Upper lobe of left lung (tissue), 6 donors: ENCODE measurements at regions not wholly inside any gene's neighbourhood (a gene's known extent, or its start where the extent isn't known, plus 50 kb on each side); places are given as distances from the start of the nearest gene placed in this dataset.

ENCODE experiments used
- ATAC-seq, 2 donors: fragments of 200-7000 bp; cut with Tn5 transposase; one replicate each; pipeline ENCODE4 v1.9.1; 2022; ENCODE audit warnings: mild to moderate bottlenecking in 2 of 2, moderate library complexity in 2 of 2; ENCODE audit not compliant: low FRiP score in 2 of 2
- DNase-seq, 2 donors: peaks; one replicate each; pipeline ENCODE4 v3.0.0-alpha.2; 2019 to 2020
- H3K27ac ChIP-seq, 4 donors: fragments of 200-600 bp; sonication (generic); one replicate each; pipeline ENCODE4 v1.5.1; 2016 to 2019
- H3K27me3 ChIP-seq, 4 donors: fragments of 200-600 bp; sonication (generic); one replicate each; pipeline ENCODE4 v1.5.1; 2017 to 2019
- H3K36me3 ChIP-seq, 4 donors: fragments of 200-600 bp; sonication (generic); one replicate each; pipeline ENCODE4 v1.5.1; 2016 to 2019
- H3K4me1 ChIP-seq, 4 donors: fragments of 200-600 bp; sonication (generic); one replicate each; pipeline ENCODE4 v1.5.1; 2018 to 2019
- H3K4me3 ChIP-seq, 4 donors: fragments of 200-600 bp; sonication (generic); one replicate each; pipeline ENCODE4 v1.5.1; 2017 to 2019; ENCODE audit warnings: mild to moderate bottlenecking in 2 of 4, moderate library complexity in 1 of 4
- H3K9me3 ChIP-seq, 4 donors: fragments of 200-600 bp; sonication (generic); one replicate each; pipeline ENCODE4 v1.5.1; 2018 to 2019
- EP300 ChIP-seq, 4 donors: sonication (generic); formaldehyde crosslinking; IDR thresholded peaks; one replicate each; pipeline ENCODE4 v1.5.1; 2017; ENCODE audit warnings: antibody characterized with exemption in 4 of 4, control low read depth in 2 of 4
- POLR2A ChIP-seq, 4 donors: fragments of 450-650 bp; IDR thresholded peaks; one replicate each; pipeline ENCODE4 v1.5.1; 2016 to 2017; ENCODE audit warnings: antibody characterized with exemption in 4 of 4, mild to moderate bottlenecking in 2 of 4
- POLR2AphosphoS5 ChIP-seq, 2 donors: sonication (generic); formaldehyde crosslinking; IDR thresholded peaks; one replicate each; pipeline ENCODE4 v1.5.1; 2017; ENCODE audit warnings: antibody characterized with exemption in 2 of 2
- WGBS, 2 donors: methylation state at CpG; one replicate each; pipeline ENCODE4 v1.1.5; 2017 to 2018; 5-methylcytosine and 5-hydroxymethylcytosine counted together
- TF ChIP-seq, protein P1 (sequence below), 6 experiments: fragments of 450-650 bp in 4 of 6; fragments of 200-600 bp in 2 of 6; sonication (generic) in 2 of 6; IDR thresholded peaks; one replicate each; pipeline ENCODE4 v1.5.1; 2016 to 2019; ENCODE audit warnings: antibody characterized with exemption in 6 of 6
- donor health status: DM: no; HTN: no; CAD: no; lungs with moderate emphysema.
- donor health status: DM: no; HTN: yes; CAD: no; lungs with severe emphysema.

DNA sequence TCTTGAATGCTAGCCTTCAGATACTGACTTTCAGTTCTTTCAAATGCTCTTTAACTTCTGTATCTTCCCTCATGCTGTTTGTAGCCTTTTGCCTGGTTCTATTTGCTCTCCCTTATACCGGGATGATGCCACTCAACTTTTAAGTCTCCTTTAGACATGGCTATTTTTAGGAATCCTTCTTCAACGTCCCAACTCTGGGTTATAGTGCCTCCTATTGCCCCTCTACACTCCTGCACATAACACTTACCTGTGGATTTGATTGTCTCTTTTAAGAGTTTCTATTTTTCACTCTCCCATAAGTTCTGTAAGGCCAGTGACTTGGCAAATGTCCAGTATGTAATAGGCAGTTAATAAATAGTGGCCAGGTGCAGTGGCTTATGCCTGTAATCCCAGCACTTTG, 343.0 kb downstream of the KLF5 start:
- H3K27ac ChIP-seq, result no peak overlapping the region
- no peaks in the 10 kb centered on the region for H3K36me3 ChIP-seq
- no peaks in the 10 kb centered on the region for H3K9me3 ChIP-seq
- ATAC-seq (no peak), DNase-seq (no peak)
- TF ChIP-seq POLR2AphosphoS5 (IDR thresholded peaks at IDR 0.05) (no peak), EP300 (IDR thresholded peaks at IDR 0.05) (no peak), POLR2A (IDR thresholded peaks at IDR 0.05) (no peak)
- TF ChIP-seq, protein P1, sequence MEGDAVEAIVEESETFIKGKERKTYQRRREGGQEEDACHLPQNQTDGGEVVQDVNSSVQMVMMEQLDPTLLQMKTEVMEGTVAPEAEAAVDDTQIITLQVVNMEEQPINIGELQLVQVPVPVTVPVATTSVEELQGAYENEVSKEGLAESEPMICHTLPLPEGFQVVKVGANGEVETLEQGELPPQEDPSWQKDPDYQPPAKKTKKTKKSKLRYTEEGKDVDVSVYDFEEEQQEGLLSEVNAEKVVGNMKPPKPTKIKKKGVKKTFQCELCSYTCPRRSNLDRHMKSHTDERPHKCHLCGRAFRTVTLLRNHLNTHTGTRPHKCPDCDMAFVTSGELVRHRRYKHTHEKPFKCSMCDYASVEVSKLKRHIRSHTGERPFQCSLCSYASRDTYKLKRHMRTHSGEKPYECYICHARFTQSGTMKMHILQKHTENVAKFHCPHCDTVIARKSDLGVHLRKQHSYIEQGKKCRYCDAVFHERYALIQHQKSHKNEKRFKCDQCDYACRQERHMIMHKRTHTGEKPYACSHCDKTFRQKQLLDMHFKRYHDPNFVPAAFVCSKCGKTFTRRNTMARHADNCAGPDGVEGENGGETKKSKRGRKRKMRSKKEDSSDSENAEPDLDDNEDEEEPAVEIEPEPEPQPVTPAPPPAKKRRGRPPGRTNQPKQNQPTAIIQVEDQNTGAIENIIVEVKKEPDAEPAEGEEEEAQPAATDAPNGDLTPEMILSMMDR (IDR thresholded peaks at IDR 0.05), result no peak
- no peaks in the 10 kb centered on the region for H3K4me1 ChIP-seq
- H3K27me3 ChIP-seq, result no peaks in the 10 kb centered on the region
- WGBS, 2 donors, result 58% methylated on average over 2 of the region's 2 CpGs
- no peak overlapping the region for H3K4me3 ChIP-seq

DNA sequence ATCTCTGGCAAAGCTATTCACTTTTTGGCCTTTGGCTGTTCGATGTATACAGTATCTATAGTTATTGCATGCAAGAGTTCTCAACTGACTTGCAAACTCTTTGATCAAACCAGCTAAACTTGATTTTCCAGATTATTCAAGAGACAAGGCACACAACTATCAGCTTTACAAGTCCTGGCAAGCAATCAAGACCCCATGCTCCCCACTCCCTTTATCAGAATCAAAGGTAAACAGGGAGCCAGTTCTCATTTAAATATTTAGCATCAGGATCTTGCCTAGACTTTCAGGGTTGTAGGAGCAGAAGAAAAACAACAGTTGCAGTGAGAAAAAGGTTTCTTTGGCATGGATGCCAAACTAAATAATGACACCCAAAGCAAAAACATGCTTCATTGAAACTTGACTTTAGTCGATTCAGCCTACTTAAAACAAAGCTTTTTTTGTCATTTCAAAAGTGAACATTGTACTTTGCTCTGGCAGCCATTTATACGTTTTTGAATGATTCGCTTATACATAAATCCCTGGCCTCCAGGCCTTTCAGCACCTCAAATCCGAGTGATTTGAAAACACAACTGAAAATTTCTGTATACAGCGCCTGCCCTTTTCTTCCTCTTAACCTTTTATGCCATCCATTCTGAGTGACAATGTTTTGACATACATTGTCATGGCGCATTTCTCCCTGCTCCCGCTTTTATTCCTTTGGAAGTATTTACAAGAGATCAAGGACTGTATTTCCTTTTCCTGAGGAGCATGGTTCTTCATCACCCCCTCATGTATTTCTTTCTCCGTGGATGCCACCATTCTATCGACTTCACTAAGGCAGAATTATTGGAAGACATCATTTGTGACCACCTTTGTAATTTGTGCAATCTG, 340.8 kb downstream of the KLF5 start:
- Histone ChIP-seq H3K27ac (no peak overlapping the region), H3K4me3 (no peak overlapping the region), H3K27me3 (no peaks in the 10 kb centered on the region), H3K36me3 (no peaks in the 10 kb centered on the region), H3K4me1 (no peaks in the 10 kb centered on the region), H3K9me3 (no peaks in the 10 kb centered on the region)
- no peak for DNase-seq
- 48 to 55% methylated on average over 10 of the region's 10 CpGs for WGBS, 2 donors
- TF ChIP-seq, protein P1 (IDR thresholded peaks at IDR 0.05), result no peak
- no peak for TF ChIP-seq POLR2AphosphoS5 (IDR thresholded peaks at IDR 0.05)
- TF ChIP-seq EP300 (IDR thresholded peaks at IDR 0.05), result no peak
- TF ChIP-seq POLR2A (IDR thresholded peaks at IDR 0.05), result no peak
- no peak for ATAC-seq

DNA sequence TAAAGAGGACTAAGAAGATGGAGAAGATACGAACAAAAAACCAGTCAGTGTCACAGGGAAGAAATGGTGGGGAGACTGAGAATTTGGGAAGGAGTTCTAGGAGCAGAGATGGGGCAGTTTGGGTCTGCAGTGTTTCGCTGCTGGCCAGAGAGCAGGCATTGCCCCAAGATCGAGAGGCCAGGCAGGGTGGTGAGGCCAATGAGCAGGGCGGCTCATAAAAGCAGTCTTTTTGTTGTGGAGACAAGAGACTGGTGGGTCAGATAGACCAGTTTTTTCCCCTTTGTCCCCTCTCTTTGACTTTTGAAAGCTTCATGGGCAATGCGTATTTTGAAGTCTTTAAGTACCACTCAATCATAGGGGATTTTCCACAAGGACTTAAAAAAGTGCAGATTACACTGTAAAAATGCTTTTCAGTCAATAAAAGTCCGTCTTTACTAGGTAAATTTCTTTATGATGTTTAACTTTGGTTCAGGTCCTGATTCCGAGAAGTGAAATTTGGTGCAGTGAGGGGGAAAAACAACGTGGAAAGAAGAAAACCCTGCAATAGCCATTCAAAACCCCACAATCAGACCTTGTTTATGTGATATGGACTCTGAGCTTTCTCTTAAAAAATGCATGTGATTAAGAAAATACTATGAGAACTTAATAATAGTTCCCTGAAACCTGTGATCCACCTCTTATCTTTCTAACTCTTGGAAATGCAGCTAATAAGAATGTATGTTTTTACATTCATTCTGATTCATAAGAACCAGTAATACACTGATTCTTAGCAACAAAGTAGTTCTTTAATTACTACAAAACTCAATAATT, 338.9 kb downstream of the KLF5 start:
- H3K36me3 ChIP-seq, result no peaks in the 10 kb centered on the region
- no peaks in the 10 kb centered on the region for H3K9me3 ChIP-seq
- WGBS, 2 donors, result 57 to 75% methylated on average over 8 of the region's 8 CpGs
- no peaks in the 10 kb centered on the region for H3K27me3 ChIP-seq
- TF ChIP-seq POLR2AphosphoS5 (IDR thresholded peaks at IDR 0.05) (no peak), POLR2A (IDR thresholded peaks at IDR 0.05) (no peak)
- H3K4me1 ChIP-seq, result no peaks in the 10 kb centered on the region
- H3K27ac ChIP-seq, result no peak overlapping the region
- ATAC-seq, result no peak
- H3K4me3 ChIP-seq, result no peak overlapping the region
- no peak for DNase-seq

DNA sequence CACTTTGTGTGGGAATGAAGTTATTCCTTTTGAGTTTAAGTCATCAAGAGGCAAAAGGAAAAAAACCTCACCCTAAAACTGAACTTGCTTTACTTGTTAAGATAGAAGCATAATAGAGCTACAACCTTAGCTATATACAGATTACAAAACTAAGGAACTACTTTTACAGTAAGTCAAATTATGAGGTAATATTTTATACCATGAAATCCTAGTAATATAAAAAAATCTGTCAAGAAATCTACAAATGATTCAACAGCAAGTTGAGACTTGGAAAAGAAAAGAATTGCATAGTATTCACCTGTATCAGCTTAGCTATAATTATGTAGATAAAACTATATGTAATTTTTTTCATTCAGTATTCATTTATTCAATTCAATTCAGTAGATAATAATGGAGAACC, 335.3 kb downstream of the KLF5 start:
- Histone ChIP-seq H3K4me3 (no peak overlapping the region), H3K27ac (no peak overlapping the region), H3K9me3 (peaks cover 0 to 4% (median 2%) of the 10 kb centered on the region in 4 donors), H3K27me3 (no peaks in the 10 kb centered on the region), H3K36me3 (no peaks in the 10 kb centered on the region), H3K4me1 (no peaks in the 10 kb centered on the region)
- DNase-seq (no peak), ATAC-seq (no peak)
- no peak for TF ChIP-seq POLR2AphosphoS5 (IDR thresholded peaks at IDR 0.05)
- no peak for TF ChIP-seq EP300 (IDR thresholded peaks at IDR 0.05)
- TF ChIP-seq, protein P1 (IDR thresholded peaks at IDR 0.05), result no peak
- no peak for TF ChIP-seq POLR2A (IDR thresholded peaks at IDR 0.05)

DNA sequence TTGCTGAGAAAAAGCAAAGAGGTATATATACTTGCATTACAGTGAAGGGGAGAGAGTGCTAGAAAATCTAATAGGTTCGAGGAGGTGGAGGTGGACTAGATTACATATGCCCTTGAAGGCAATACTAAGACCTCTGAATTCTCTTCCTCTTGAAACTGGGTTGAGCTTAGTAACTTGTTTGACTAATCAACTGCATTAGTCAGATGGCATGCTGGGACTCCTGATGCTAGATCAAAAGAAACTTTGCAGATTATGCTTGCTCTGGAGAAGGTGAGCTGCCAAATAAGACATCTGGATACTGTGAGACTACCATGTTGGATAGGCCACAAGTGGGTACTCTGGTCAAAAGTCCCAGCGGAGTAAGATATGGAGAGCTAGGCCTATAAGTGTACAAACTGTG, 331.3 kb downstream of the KLF5 start:
- Histone ChIP-seq H3K36me3 (no peaks in the 10 kb centered on the region), H3K27me3 (no peaks in the 10 kb centered on the region), H3K4me1 (no peaks in the 10 kb centered on the region), H3K4me3 (no peak overlapping the region), H3K9me3 (peaks cover 0 to 4% (median 2%) of the 10 kb centered on the region in 4 donors), H3K27ac (no peak overlapping the region)
- DNase-seq, result no peak
- 92 to 93% methylated on average over 2 of the region's 2 CpGs for WGBS, 2 donors
- ATAC-seq, result no peak
- no peak for TF ChIP-seq EP300 (IDR thresholded peaks at IDR 0.05)
- no peak for TF ChIP-seq POLR2A (IDR thresholded peaks at IDR 0.05)
- TF ChIP-seq, protein P1 (IDR thresholded peaks at IDR 0.05), result no peak
